Hematopoietic multipotent progenitor cell (in vitro differentiated cells): ENCODE measurements at regions not wholly inside any gene's neighbourhood (a gene's known extent, or its start where the extent isn't known, plus 50 kb on each side); places are given as distances from the start of the nearest gene placed in this dataset.
"Not testable (repeated sequence)": the region's sequence is repeated elsewhere in the genome, so short reads cannot be mapped to it uniquely, and the experiment has no call there.

ENCODE experiments used
- DNase-seq, 3 donors: peaks; one replicate each; pipeline ENCODE4 v3.0.0-alpha.2; 2011 to 2015; ENCODE audit warnings: low read depth in 2 of 3, low spot score in 2 of 3

GRCh38 chr6:27775138-27775795 lies 136.9 kb downstream of the OR2B2 start:
- DNase-seq: not testable (repeated sequence)

GRCh38 chr6:27774264-27774600 lies 138.0 kb downstream of the OR2B2 start:
- not testable (repeated sequence) for DNase-seq

- DNase-seq: peak in 2 of 3 donors; percentile 58 to 70
Observed at GRCh38 chr6:27773542-27774263, 138.5 kb downstream of the OR2B2 start.

GRCh38 chr6:27772261-27773001 lies 139.8 kb downstream of the OR2B2 start:
- DNase-seq: peak; percentile 59 to 94 (median 89)

GRCh38 chr6:27771235-27771634 lies 141.0 kb downstream of the OR2B2 start:
- DNase-seq: peak in 1 of 3 donors; percentile 64

- no peak for DNase-seq
Observed at GRCh38 chr6:27770724-27771123, 141.5 kb downstream of the OR2B2 start.

- no peak for DNase-seq
Observed at GRCh38 chr6:27768556-27768955, 143.6 kb downstream of the OR2B2 start.

GRCh38 chr6:27767851-27768250 lies 144.3 kb downstream of the OR2B2 start:
- no peak for DNase-seq

- no peak for DNase-seq
Observed at GRCh38 chr6:27766405-27766804, 145.8 kb downstream of the OR2B2 start.

- DNase-seq: no peak
Observed at GRCh38 chr6:27765028-27765590, 147.1 kb downstream of the OR2B2 start.

GRCh38 chr6:27761391-27761790 lies 150.8 kb downstream of the OR2B2 start:
- no peak for DNase-seq

- DNase-seq: no peak
Observed at GRCh38 chr6:27760464-27760863, 151.7 kb downstream of the OR2B2 start.

- DNase-seq: no peak
Observed at GRCh38 chr6:27759930-27760329, 152.3 kb downstream of the OR2B2 start.

GRCh38 chr6:27758491-27758890 lies 153.7 kb downstream of the OR2B2 start:
- DNase-seq: no peak

GRCh38 chr6:27757307-27757706 lies 154.9 kb downstream of the OR2B2 start:
- DNase-seq: peak in 1 of 3 donors; percentile 29

- peak in 1 of 3 donors; percentile 64 for DNase-seq
Observed at GRCh38 chr6:27755768-27756167, 156.4 kb downstream of the OR2B2 start.

- no peak for DNase-seq
Observed at GRCh38 chr6:27754408-27754782, 157.8 kb downstream of the OR2B2 start.

GRCh38 chr6:27753668-27754407 lies 158.4 kb downstream of the OR2B2 start:
- DNase-seq: peak; percentile 25 to 89 (median 85)

GRCh38 chr6:27752038-27752885 lies 159.9 kb downstream of the OR2B2 start:
- DNase-seq: peak; percentile 47 to 92 (median 83)

GRCh38 chr6:27748661-27749060 lies 163.5 kb downstream of the OR2B2 start:
- no peak for DNase-seq
